ENCODE measurements at regions not wholly inside any gene's neighbourhood (a gene's known extent, or its start where the extent isn't known, plus 50 kb on each side); places are given as distances from the start of the nearest gene placed in this dataset.

GRCh38 chrX:30039768-30040167 is 175.6 kb upstream of the MAGEB2 start:
- H3K27me3 Mint-ChIP-seq: no peaks in the 10 kb centered on the region
- TF ChIP-seq, protein P1, sequence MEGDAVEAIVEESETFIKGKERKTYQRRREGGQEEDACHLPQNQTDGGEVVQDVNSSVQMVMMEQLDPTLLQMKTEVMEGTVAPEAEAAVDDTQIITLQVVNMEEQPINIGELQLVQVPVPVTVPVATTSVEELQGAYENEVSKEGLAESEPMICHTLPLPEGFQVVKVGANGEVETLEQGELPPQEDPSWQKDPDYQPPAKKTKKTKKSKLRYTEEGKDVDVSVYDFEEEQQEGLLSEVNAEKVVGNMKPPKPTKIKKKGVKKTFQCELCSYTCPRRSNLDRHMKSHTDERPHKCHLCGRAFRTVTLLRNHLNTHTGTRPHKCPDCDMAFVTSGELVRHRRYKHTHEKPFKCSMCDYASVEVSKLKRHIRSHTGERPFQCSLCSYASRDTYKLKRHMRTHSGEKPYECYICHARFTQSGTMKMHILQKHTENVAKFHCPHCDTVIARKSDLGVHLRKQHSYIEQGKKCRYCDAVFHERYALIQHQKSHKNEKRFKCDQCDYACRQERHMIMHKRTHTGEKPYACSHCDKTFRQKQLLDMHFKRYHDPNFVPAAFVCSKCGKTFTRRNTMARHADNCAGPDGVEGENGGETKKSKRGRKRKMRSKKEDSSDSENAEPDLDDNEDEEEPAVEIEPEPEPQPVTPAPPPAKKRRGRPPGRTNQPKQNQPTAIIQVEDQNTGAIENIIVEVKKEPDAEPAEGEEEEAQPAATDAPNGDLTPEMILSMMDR (IDR thresholded peaks at IDR 0.05): no peak
- TF ChIP-seq EZH2 (IDR thresholded peaks at IDR 0.05; ENCODE audit: borderline replicate concordance, insufficient read depth, low read depth, low read length, poor library complexity, severe bottlenecking): no peak
- POLR2A ChIA-PET: no interaction called here

GRCh38 chrX:30060718-30061117 is 154.6 kb upstream of the MAGEB2 start:
- H3K27ac Mint-ChIP-seq: no peak overlapping the region
- POLR2A ChIA-PET: no interaction called here

More at GRCh38 chrX:30039768-30040167, 175.6 kb upstream of the MAGEB2 start:
- H3K4me1 Mint-ChIP-seq: no peaks in the 10 kb centered on the region
- intact Hi-C loops (cut with micrococcal nuclease): no loop called here
- Histone ChIP-seq H3K9me3 (ENCODE audit: control extremely low read depth in 1 of 3, control insufficient read depth in 2 of 3, insufficient read depth in 1 of 3, low read length in 2 of 3) (no peaks in the 10 kb centered on the region), H3K27me3 (replicated peaks in 1 of 4; ENCODE audit: control extremely low read depth in 1 of 4, control insufficient read depth in 3 of 4, insufficient read depth in 4 of 4, low read length in 3 of 4) (no peaks in the 10 kb centered on the region), H4K20me1 (ENCODE audit: control insufficient read depth, insufficient read depth, low read length, poor library complexity, severe bottlenecking) (no peaks in the 10 kb centered on the region), H3K4me1 (ENCODE audit: control insufficient read depth in 2 of 2, insufficient read depth in 2 of 2, low read length in 2 of 2) (no peaks in the 10 kb centered on the region), H3K36me3 (replicated peaks in 1 of 2; ENCODE audit: control extremely low read depth in 1 of 2, control insufficient read depth in 1 of 2, extremely low read depth in 1 of 2, insufficient read depth in 2 of 2, low read length in 1 of 2) (no peaks in the 10 kb centered on the region), H2AFZ (ENCODE audit: insufficient read depth, low read depth, low read length, poor library complexity, severe bottlenecking) (no peak overlapping the region), H3K9ac (ENCODE audit: low read length) (no peak overlapping the region), H3K79me2 (ENCODE audit: control insufficient read depth, insufficient read depth, low read length) (no peaks in the 10 kb centered on the region), H3K4me2 (replicated peaks; ENCODE audit: low read depth, low read length, poor library complexity, severe bottlenecking) (no peak overlapping the region), H3K4me3 (ENCODE audit: control extremely low read depth in 1 of 5, extremely low read depth in 1 of 5, insufficient read depth in 1 of 5, low read depth in 2 of 5, low read length in 4 of 5) (no peak overlapping the region), H3K27ac (ENCODE audit: low read length in 2 of 2) (no peak overlapping the region)
- CTCF ChIA-PET: no interaction called here
- WGBS (ENCODE audit: insufficient coverage): no CpG with 5 or more reads among the region's 2 CpGs
- no peak for DNase-seq
- H3K27ac Mint-ChIP-seq: no peak overlapping the region
- ATAC-seq (ENCODE audit: low read depth): no peak
- H3K9me3 Mint-ChIP-seq (ENCODE audit: insufficient read depth): no peaks in the 10 kb centered on the region
- no peak overlapping the region for H3K4me3 Mint-ChIP-seq

More at GRCh38 chrX:30060718-30061117, 154.6 kb upstream of the MAGEB2 start:
- Mint-ChIP-seq H3K27me3 (no peaks in the 10 kb centered on the region), H3K4me3 (no peak overlapping the region), H3K9me3 (ENCODE audit: insufficient read depth) (no peaks in the 10 kb centered on the region), H3K4me1 (no peaks in the 10 kb centered on the region)
- CTCF ChIA-PET: no interaction called here
- no peak overlapping the region for H3K27ac ChIP-seq (ENCODE audit: low read length in 2 of 2)
- intact Hi-C loops (cut with micrococcal nuclease): no loop called here
- no peak overlapping the region for H3K9ac ChIP-seq (ENCODE audit: low read length)
- ATAC-seq (ENCODE audit: low read depth): no peak
- TF ChIP-seq EZH2 (IDR thresholded peaks at IDR 0.05; ENCODE audit: borderline replicate concordance, insufficient read depth, low read depth, low read length, poor library complexity, severe bottlenecking): no peak
- TF ChIP-seq, protein P1 (IDR thresholded peaks at IDR 0.05): no peak
- H4K20me1 ChIP-seq (ENCODE audit: control insufficient read depth, insufficient read depth, low read length, poor library complexity, severe bottlenecking): no peaks in the 10 kb centered on the region
- no peaks in the 10 kb centered on the region for H3K79me2 ChIP-seq (ENCODE audit: control insufficient read depth, insufficient read depth, low read length)
- no peak overlapping the region for H3K4me3 ChIP-seq (ENCODE audit: control extremely low read depth in 1 of 5, extremely low read depth in 1 of 5, insufficient read depth in 1 of 5, low read depth in 2 of 5, low read length in 4 of 5)
- DNase-seq: no peak
- H3K36me3 ChIP-seq (replicated peaks in 1 of 2; ENCODE audit: control extremely low read depth in 1 of 2, control insufficient read depth in 1 of 2, extremely low read depth in 1 of 2, insufficient read depth in 2 of 2, low read length in 1 of 2): no peaks in the 10 kb centered on the region
- no peak overlapping the region for H3K4me2 ChIP-seq (replicated peaks; ENCODE audit: low read depth, low read length, poor library complexity, severe bottlenecking)
- no peak overlapping the region for H2AFZ ChIP-seq (ENCODE audit: insufficient read depth, low read depth, low read length, poor library complexity, severe bottlenecking)
- no peaks in the 10 kb centered on the region for H3K4me1 ChIP-seq (ENCODE audit: control insufficient read depth in 2 of 2, insufficient read depth in 2 of 2, low read length in 2 of 2)
- H3K9me3 ChIP-seq (ENCODE audit: control extremely low read depth in 1 of 3, control insufficient read depth in 2 of 3, insufficient read depth in 1 of 3, low read length in 2 of 3): no peaks in the 10 kb centered on the region
- H3K27me3 ChIP-seq (replicated peaks in 1 of 4; ENCODE audit: control extremely low read depth in 1 of 4, control insufficient read depth in 3 of 4, insufficient read depth in 4 of 4, low read length in 3 of 4): no peaks in the 10 kb centered on the region
- WGBS (ENCODE audit: insufficient coverage): no CpG with 5 or more reads among the region's 2 CpGs

All from B cell (primary cell).